Adrenal gland (tissue), 9 donors: ENCODE measurements at regions not wholly inside any gene's neighbourhood (a gene's known extent, or its start where the extent isn't known, plus 50 kb on each side); places are given as distances from the start of the nearest gene placed in this dataset.
"Not testable (repeated sequence)": the region's sequence is repeated elsewhere in the genome, so short reads cannot be mapped to it uniquely, and the experiment has no call there.

Experiments
- DNase-seq, 7 donors: peaks; one replicate each; pipeline ENCODE4 v3.0.0-alpha.2; 2019 to 2020
- H3K27ac ChIP-seq, 5 donors: fragments of 200-600 bp; sonication (generic) in 4 of 5; 1 replicate in 3 of 5; 2 replicates in 2 of 5; pipeline versions ENCODE4 v1.5.1 to v1.8.0; 2016 to 2020; ENCODE audit warnings: mild to moderate bottlenecking in 1 of 5
- H3K27me3 ChIP-seq: fragments of 200-600 bp; 2 replicates; pipeline ENCODE4 v1.8.0; 2021
- H3K36me3 ChIP-seq, 2 donors: fragments of 200-600 bp; replicated peaks in 1 of 2; 1 replicate in 1 of 2; 2 replicates in 1 of 2; pipeline versions ENCODE4 v1.5.1 to v1.8.0; 2018 to 2022
- H3K4me1 ChIP-seq, 2 donors: fragments of 200-600 bp; replicated peaks in 1 of 2; 1 replicate in 1 of 2; 2 replicates in 1 of 2; pipeline versions ENCODE4 v1.5.1 to v1.8.0; 2018 to 2021
- H3K4me3 ChIP-seq, 4 donors: fragments of 200-600 bp; sonication (generic) in 3 of 4; one replicate each; pipeline ENCODE4 v1.5.1; 2016 to 2018
- H3K9me3 ChIP-seq, 3 donors: fragments of 200-600 bp; sonication (generic) in 1 of 3; replicated peaks in 1 of 3; 1 replicate in 2 of 3; 2 replicates in 1 of 3; pipeline versions ENCODE4 v1.5.1 to v1.8.0; 2016 to 2021
- POLR2A ChIP-seq, 2 donors: fragments of 450-650 bp; IDR thresholded peaks; one replicate each; pipeline ENCODE4 v1.6.1; 2017; ENCODE audit warnings: antibody characterized with exemption in 2 of 2, mild to moderate bottlenecking in 2 of 2, moderate library complexity in 1 of 2
- WGBS, 4 donors: extraction: QIAGEN DNeasy Blood & Tissue Kit in 2 of 4; methylation state at CpG; one replicate each; pipeline versions ENCODE4 v1.1.5 to v1.1.7; 2013 to 2017; 5-methylcytosine and 5-hydroxymethylcytosine counted together
- intact Hi-C, 2 donors: fragments of 100-400 bp; cut with DNase I; formaldehyde crosslinking; loops; one replicate each; pipeline versions ENCODE4 v1.14.1 to v1.15.0; 2022 to 2023
- TF ChIP-seq, protein P1 (sequence below), 6 experiments: fragments of 450-650 bp in 4 of 6; fragments of 200-600 bp in 2 of 6; sonication (generic) in 1 of 6; IDR thresholded peaks; 1 replicate in 5 of 6; 2 replicates in 1 of 6; pipeline versions ENCODE4 v1.5.1 to v1.8.0; 2016 to 2021; ENCODE audit warnings: antibody characterized with exemption in 6 of 6, mild to moderate bottlenecking in 2 of 6, moderate library complexity in 1 of 6
- donor health status: healthy with polysubstance abuse.
- donor health status: Bipolar disorder and iron deficiency.
- donor health status: DM: yes; HTN: yes; CAD: no.
- donor health status: DM: no; HTN: no; CAD: no.
- donor health status: DM: no; HTN: no; CAD: no.

DNA sequence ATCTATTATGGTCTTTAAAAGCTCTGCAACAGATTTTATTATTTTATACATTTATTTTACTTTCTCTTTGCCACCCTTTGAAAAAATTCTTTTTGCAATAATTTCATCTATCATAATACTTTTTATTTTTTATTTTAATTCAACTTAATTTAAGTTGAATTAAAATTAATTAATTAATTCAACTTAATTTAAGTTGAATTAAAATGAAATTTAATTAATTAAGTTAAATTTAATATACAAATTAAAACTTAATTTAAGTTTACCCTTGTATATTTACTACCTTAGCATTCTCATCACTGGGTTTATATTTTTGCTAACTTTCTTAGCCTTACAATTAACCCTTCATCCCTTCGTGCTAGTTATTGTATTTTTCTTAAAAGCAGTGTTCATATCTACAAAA is 301.4 kb downstream of the SLITRK5 start:
- Histone ChIP-seq H3K4me1 (no peaks in the 10 kb centered on the region), H3K27me3 (no peaks in the 10 kb centered on the region), H3K9me3 (no peaks in the 10 kb centered on the region), H3K36me3 (no peaks in the 10 kb centered on the region), H3K27ac (no peak overlapping the region), H3K4me3 (no peak overlapping the region)
- no peak for DNase-seq
- intact Hi-C loops, result no loop called here
- TF ChIP-seq POLR2A (IDR thresholded peaks at IDR 0.05), result no peak
- TF ChIP-seq, protein P1, sequence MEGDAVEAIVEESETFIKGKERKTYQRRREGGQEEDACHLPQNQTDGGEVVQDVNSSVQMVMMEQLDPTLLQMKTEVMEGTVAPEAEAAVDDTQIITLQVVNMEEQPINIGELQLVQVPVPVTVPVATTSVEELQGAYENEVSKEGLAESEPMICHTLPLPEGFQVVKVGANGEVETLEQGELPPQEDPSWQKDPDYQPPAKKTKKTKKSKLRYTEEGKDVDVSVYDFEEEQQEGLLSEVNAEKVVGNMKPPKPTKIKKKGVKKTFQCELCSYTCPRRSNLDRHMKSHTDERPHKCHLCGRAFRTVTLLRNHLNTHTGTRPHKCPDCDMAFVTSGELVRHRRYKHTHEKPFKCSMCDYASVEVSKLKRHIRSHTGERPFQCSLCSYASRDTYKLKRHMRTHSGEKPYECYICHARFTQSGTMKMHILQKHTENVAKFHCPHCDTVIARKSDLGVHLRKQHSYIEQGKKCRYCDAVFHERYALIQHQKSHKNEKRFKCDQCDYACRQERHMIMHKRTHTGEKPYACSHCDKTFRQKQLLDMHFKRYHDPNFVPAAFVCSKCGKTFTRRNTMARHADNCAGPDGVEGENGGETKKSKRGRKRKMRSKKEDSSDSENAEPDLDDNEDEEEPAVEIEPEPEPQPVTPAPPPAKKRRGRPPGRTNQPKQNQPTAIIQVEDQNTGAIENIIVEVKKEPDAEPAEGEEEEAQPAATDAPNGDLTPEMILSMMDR (IDR thresholded peaks at IDR 0.05), result no peak
- 51 to 72% (median 57%) methylated on average over 1 of the region's 1 CpG for whole genome bisulfite sequencing, 4 donors

DNA sequence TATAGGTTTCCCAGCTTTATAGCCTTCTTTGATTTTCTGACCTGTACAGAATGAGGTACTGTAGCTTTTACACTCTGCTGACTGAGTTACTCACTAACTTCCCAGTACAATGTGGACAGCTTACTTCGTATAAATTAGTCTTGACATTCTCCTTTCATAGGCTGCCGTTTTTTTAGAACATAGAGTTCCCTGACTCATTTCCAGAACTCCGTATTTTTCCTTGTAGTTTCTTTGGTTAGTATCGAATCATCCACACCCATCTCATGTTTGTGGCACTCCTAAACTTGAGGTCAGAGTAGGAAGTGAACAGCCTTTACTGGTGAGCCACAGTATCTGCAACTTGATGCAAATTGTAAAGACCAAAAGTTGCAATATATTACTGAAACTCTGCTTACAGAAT is 303.9 kb downstream of the SLITRK5 start:
- Histone ChIP-seq H3K27me3 (no peaks in the 10 kb centered on the region), H3K36me3 (no peaks in the 10 kb centered on the region), H3K9me3 (no peaks in the 10 kb centered on the region), H3K4me3 (no peak overlapping the region), H3K4me1 (no peaks in the 10 kb centered on the region), H3K27ac (no peak overlapping the region)
- intact Hi-C loops, result no loop called here
- DNase-seq, result no peak
- no peak for TF ChIP-seq POLR2A (IDR thresholded peaks at IDR 0.05)
- TF ChIP-seq, protein P1 (IDR thresholded peaks at IDR 0.05), result no peak
- 73 to 84% (median 75%) methylated on average over 4 of the region's 4 CpGs for WGBS, 4 donors

DNA sequence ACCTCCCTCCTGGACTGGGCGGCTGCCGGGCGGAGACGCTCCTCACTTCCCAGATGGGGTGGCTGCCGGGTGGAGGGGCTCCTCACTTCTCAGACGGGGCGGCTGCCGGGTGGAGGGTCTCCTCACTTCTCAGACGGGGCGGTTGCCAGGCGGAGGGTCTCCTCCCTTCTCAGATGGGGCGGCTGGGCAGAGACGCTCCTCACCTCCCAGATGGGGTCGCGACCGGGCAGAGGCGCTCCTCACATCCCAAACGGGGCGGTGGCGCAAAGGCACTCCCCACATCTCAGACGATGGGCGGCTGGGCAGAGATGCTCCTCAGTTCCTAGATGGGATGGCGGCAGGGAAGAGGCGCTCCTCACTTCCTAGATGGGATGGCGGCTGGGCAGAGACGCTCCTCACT is 305.5 kb downstream of the SLITRK5 start:
- H3K4me1 ChIP-seq, DNase-seq, H3K27ac ChIP-seq, H3K9me3 ChIP-seq, intact Hi-C loops, H3K27me3 ChIP-seq, H3K36me3 ChIP-seq, H3K4me3 ChIP-seq: not testable (repeated sequence)
- 96 to 100% (median 97%) methylated on average over 4 to 23 of the region's 26 CpGs for WGBS, 4 donors

DNA sequence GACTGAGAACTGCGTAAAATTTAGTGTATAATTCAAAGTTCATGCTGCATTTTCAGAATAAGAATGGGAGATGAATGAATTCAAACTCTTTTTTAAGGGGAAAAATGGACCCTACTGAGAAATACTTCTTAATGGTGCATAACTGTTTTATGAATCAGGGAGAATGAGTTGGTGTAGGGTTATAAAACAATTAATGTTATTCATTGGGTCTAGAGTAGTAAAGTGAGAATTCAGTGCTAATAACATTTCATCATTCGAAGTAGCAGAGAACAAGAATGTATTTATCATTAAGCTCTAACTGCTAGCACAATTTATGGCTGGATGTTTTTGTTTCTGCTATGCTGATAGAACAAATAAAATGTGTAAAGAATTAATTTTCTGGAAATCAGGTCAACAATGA is 310.2 kb downstream of the SLITRK5 start:
- 68 to 72% (median 71%) methylated on average over 2 of the region's 2 CpGs for WGBS, 4 donors
- intact Hi-C loops, result no loop called here

DNA sequence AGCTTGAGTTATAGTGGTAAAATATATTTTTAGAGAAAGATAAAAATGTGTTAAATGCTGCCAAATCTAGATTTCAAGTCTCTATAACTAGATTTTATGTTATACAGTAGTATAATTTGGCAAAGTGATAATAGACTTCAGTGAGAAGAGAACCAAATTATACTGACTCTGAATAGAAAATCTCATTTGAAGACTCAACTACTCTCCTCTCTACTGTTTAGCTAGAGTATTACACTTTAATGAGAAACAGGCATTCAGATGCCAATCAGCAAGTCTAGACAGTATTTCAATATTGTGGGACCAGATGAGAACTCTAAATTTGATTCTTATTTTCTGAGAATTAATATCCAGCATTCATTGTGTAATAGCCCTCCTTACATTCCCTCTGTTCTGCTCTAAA is 311.2 kb downstream of the SLITRK5 start:
- Histone ChIP-seq H3K27me3 (no peaks in the 10 kb centered on the region), H3K9me3 (no peaks in the 10 kb centered on the region), H3K27ac (no peak overlapping the region), H3K4me3 (no peak overlapping the region), H3K4me1 (no peaks in the 10 kb centered on the region), H3K36me3 (no peaks in the 10 kb centered on the region)
- intact Hi-C loops, result no loop called here
- no peak for TF ChIP-seq POLR2A (IDR thresholded peaks at IDR 0.05)
- TF ChIP-seq, protein P1 (IDR thresholded peaks at IDR 0.05), result no peak
- no peak for DNase-seq

More for the DNA sequence above, 310.2 kb downstream of the SLITRK5 start:
- Histone ChIP-seq H3K4me3 (no peak overlapping the region), H3K4me1 (no peaks in the 10 kb centered on the region), H3K27me3 (no peaks in the 10 kb centered on the region), H3K36me3 (no peaks in the 10 kb centered on the region), H3K9me3 (no peaks in the 10 kb centered on the region), H3K27ac (no peak overlapping the region)
- no peak for DNase-seq
- TF ChIP-seq, protein P1 (IDR thresholded peaks at IDR 0.05), result no peak
- no peak for TF ChIP-seq POLR2A (IDR thresholded peaks at IDR 0.05)
